HG03342 (cell line): ENCODE measurements at regions not wholly inside any gene's neighbourhood (a gene's known extent, or its start where the extent isn't known, plus 50 kb on each side); places are given as distances from the start of the nearest gene placed in this dataset.
"Not testable (repeated sequence)": the region's sequence is repeated elsewhere in the genome, so short reads cannot be mapped to it uniquely, and the experiment has no call there.

Experiments used
- ATAC-seq: cut with Tn5 transposase; IDR thresholded peaks from one replicate; pipeline ENCODE4 v1.9.1; 2021; ENCODE audit warnings: mild to moderate bottlenecking, moderate library complexity; ENCODE audit not compliant: unreplicated experiment

DNA sequence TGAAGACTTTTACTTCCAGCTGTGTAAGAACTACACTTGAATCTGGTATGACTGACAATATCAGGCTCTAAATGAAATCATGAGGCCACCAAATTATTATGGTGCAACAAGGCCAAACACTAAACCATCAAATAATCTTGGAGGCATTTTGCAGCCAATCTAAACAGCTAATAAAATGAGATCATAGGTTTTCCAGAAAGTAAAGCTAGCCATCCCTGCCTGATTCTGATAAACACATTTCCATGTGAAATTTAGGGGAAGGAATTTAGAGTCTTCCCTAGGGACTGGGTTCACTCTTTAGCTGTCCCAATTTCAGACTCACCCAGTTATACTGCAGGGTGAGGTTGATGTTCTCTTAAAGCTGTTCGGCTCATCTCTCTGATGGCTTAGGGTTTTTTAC, 190.3 kb upstream of the TMEM196 start:
- ATAC-seq, result no peak

DNA sequence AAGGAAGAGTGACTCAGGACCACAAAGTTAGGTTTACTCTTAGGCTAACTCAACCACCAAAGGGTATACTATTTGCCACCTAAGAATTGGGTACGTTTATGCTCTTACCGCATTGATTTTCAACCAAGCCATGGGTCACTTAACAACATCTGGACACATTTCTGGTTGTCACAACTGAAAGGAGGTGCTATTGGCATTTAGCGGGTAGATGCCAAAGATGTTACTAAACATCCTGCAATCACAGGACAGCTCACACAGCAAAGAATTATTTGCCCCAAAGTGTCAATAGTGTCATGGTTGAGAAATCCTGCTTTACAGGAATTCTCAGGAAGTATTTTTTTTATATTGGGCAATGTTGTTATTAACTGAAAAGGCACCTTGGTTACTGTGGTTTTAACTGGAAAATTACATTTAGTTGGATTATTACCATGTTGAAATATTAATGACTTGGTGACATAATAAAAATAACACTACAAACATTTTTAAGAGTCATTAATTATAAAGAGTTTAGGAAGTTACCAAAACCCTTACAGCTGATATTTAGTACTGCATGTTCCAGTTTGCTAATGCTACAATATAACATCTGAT, 185.0 kb upstream of the TMEM196 start:
- ATAC-seq, result no peak

DNA sequence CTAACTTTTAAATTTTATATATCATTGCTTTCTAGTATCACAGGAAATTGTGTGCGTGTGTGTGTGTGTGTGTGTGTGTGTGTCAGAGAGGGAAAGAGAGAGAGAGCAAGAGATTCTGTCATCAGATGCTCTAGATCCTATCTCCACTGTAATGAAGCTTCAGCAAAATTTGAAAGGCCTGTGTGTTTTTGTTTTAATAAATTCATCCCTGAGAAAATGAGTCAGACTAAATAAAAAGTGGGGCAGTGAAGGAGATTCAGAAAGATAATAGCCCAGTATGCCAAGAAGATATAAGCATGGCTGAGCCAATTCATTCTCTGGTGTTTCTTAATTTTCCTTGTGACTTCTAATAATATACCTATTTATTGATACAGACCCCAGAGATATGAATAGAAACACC, 184.2 kb upstream of the TMEM196 start:
- ATAC-seq, result no peak

DNA sequence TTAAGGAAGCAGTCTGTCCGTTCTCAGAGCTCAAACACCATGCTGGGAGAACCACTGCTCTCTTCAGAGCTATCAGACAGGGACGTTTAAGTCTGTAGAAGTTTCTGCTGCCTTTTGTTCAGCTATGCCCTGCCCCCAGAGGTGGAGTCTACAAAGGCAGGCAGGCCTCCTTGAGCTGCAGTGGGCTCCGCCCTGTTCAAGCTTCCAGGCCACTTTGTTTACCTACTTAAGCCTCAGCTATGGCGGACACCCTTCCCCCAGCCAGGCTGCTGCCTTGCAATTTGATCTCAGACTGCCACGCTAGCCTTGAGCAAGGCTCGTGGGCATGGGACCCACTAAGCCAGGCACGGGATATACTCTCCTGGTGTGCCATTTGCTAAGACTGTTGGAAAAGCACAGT, 180.7 kb upstream of the TMEM196 start:
- ATAC-seq, result not testable (repeated sequence)

DNA sequence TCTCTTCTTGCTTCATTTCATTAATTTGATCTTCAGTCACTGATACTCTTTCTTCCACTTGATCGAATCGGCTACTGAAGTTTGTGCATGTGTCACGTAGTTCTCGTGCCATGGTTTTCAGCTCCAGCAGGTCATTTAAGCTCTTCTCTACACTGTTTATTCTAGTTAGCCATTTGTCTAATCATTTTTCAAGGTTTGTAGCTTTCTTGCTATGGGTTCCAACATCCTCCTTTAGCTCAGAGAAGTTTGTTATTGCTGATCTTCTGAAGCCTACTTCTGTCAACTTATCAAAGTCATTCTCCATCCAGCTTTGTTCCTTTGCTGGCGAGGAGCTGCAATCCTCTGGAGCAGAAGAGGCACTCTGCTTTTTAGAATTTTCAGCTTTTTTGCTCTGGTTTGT, 180.0 kb upstream of the TMEM196 start:
- not testable (repeated sequence) for ATAC-seq

DNA sequence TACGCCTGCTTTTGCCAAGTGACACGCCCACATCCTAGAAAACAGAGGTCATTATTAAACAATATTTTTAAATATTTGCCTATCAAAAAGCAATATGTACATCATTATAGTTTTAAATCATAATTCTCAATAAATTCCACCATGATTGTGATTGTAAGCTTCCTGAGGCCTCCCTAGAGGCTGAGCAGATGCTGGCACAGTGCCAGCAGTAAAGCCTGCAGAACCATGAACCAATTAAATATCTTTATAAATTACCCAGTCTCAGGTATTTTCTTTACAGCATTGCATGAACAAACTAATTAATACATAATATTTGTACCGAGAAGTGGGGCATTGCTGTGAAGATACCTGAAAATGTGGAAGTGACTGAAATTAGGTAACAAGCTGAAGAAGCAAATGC, 174.7 kb upstream of the TMEM196 start:
- no peak for ATAC-seq

DNA sequence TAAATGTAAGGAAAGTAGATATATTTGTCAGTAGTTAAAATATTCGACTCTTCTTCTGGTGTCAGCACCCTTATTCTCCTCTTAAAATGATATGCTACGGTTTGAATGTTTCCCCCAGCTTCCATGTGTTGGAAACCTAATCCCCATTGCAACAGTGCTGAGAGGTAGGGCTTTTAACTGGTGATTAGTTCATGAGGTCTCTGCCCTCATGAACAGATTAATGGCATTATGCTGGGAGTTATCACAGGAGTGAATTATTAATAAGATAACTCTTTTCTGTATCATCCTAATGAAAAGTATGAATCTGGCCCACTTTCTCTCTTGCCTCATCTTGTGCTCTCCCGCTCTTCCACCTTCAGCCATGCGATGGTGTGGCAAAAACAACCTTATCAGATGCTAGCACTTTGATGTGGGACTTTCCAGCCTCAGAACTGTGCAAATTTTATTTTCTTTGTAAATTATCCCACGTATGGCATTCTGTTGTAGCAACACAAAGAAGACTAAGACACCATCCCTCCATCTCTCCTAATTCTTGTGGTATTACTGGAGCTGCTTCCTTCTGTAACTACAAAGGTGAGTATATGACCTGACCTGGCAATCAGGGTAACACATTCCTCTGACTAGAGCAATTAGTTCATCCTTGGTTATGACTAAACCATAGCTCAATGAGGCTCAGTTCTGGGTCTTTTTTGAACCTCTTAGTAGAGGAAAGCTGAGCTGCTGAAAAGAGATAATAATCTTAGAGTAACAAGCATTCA, 171.1 kb upstream of the TMEM196 start:
- ATAC-seq, result no peak

DNA sequence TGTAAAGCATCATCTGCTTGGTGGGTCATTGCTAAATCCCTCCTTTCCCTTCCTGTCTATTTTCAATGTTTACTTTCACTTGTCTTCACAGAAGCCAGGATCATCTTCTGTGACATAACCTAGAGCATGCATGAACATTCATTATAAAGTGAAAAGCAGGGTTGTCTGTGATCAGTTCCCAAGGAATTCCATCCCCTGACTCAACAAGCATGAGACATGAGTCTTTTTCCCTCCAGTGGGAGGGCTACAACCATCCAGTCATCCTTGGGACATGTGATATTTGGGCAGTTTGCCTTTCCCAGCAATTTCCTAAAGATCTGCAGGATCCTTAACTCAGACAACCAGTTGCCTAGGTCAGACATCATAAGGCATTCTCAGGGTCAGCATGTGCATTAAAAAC, 166.3 kb upstream of the TMEM196 start:
- no peak for ATAC-seq

DNA sequence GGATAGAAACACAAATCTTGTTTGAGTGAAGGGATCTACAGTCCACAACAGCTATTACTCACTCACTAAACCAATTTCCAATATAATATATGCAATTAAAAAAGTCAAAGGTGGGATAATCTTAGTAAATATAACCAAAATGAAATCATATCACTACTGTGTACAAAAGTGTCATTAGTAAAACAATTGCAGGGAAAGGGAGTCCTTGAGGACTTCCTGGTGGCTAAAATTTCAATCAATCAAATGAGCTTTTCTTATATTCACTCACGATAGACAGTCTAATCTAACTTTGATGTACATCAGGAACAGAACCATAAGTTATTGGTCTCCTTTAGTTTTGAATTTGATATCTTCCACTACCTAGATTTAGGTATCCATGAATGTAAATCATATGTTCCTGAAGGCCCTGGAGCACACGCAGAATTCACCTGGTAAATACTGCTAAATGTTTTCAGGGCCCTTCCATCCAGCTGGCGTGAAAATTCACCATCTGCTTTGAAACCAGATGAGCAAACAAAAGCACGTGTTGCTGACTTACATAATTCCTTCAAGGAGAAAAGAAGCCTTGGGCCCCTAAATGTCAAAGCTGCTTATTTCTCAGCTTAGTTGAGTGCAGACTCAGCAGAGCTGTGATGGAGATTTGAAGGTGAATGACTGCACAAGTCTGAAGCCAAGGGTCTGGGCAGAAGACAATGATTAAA, 159.3 kb upstream of the TMEM196 start:
- ATAC-seq, result no peak

DNA sequence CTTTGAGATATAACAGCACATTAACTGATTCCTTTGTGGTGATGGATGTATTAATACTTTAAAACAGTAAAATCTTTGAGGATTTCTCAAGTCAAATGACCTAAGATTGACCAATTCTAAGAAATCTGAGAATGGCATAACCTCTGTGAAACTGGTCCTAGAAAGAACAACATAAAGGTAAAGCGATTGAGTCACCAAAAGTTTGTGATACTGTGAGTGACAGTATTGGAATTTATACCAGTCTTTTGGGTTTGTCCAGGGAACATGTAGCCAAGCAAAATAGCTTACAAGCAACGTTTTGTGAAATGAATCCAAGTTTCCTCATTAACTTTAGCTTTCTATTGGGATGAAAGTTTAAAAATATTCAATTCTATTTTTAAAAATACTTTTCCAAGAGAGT, 157.4 kb upstream of the TMEM196 start:
- ATAC-seq, result no peak

DNA sequence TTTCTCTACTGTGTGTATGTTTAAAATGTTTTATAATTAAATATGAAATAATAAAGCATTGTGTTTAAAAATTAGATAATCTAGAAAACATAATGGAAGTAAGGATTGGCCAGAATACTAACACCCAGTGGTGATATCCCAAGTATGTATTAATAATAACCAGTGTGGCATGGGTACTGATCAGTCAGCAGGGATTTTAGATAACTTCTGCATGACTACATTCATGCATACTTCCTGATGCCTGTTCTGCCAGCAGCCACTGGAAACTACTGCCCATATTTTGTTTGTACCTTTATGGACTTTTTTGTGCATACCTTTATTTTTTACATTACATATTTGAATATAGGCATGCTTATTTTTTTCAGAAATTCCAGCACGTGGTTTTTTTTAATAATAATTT, 156.6 kb upstream of the TMEM196 start:
- no peak for ATAC-seq

DNA sequence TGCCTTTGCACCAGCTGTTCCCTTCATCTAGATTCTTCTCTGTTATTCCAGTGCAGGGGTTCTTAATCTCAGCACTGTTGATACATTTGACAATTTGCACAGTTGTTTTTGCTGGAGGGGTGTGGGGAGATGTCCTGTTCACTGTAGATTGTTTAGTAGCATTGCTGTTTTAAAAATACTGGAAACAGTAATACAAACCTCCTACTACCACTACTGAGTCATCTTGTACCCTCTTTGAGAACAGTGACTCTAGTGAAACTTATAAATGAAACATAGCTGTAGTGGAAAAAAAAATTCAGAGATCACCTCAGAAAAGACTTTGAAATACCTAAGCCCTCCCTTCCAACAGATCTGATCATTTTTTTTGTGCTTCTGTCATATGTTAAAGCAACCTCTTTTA, 154.8 kb upstream of the TMEM196 start:
- peak; percentile 87 for ATAC-seq

DNA sequence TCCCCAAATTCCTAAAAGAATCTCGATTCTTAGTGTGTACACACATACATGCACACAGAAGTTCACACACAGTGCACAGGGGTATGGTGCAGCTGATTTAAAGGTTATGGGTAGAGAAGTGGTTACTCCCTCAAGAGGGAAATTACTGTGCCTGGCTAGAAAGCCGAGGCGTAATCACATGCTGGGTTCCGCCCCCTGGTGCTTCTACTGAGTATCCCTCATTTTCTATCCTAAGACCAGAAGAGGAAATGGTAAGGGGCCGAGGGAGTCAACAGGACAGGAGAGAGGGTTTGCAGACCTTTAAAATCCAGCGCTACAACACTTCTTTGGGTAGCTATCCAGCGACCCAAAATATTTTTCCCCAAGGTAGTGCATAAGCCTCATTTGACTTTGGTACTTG, 147.3 kb upstream of the TMEM196 start:
- no peak for ATAC-seq

DNA sequence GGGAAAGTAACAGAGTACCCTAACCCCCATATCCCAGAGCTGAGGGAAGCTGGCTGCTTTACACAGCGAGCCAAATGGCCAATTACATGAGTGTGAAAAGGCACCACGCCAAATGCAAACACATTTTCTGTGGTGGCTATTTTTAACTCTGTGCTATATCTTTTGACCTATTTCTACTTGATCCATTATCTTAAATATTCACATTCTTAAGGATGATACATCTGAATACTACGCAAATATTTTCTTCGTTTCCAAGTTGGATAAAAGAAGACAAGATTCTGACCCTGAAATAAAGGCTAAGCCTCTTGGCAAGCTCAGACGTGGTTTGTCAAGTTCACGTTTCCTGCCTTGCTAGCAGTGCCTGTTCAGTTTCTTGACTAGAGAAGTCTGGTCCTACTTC, 146.7 kb upstream of the TMEM196 start:
- no peak for ATAC-seq

DNA sequence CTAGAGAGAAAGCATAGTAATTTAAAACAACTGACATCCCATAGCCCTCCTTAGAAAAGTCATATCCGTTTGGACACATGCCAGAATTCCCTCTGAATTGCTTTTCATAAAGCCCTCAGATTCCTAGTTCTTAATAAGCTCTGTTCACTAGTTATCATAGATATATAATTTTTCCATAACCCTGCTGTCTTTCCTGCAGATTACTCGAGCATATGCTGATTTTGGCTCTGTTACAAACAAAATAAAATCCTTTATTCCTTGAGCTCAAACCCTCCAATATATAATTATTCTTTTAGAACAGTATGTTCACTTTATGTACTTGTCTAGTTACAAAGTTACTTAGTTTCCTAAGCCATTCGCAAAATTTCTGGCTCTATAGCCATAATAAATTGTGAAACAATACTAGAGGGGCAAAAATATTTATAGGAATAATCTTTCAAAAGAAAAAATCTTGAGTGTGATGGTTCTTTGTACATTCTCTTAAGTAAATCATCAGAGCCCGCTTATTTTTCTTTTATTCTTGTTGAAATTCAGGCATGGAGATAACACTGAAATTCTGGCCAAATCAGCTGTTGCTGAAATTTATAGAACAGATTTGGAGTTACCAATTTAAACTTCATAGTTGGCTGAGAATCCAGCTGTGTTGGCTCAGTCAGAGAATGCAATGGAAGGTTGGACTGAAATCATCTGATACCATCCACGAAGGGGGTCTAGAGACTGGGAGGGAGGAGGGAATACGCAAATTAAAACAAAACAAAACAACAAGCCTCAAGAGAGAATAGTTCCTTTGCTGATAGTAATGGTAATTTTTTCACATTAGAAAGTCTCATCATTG, 146.1 kb upstream of the TMEM196 start:
- ATAC-seq, result no peak

DNA sequence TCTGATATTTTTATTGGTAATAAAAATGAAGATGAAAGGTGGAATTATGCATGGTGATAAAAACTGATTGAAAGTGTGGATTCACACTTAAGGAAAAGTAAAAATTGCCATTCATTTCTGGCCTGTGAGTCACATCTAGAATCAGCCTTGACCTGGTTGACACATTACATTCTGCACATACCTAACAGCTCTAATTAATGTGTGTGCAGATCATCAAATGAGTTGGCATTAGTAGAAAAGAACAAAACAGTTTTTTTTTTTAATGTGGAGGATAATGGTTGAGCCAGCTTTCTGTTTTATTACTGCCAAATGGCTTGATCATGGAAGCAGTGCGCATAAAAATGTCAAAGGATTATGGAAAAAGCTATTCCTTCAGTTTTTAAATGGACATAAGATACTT, 142.6 kb upstream of the TMEM196 start:
- no peak for ATAC-seq

DNA sequence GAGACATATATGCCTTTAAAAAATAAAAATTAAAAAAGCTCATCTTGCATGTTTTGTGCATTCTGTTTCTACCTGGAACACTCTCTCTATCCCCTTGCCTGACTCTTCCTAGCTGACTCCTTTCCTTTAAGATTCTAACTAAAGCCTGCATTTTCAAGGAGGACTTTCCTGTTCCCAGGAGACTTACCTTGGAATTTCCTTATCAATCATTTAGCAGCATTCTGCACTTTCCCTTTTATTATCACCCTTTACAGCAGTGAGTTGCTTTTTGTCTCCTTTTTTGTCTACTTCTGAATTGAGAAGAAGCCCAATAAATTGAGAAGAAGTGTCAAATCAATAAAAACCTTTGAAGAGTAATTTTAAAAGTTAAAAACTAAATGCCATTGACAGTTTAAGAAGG, 142.2 kb upstream of the TMEM196 start:
- ATAC-seq, result no peak

DNA sequence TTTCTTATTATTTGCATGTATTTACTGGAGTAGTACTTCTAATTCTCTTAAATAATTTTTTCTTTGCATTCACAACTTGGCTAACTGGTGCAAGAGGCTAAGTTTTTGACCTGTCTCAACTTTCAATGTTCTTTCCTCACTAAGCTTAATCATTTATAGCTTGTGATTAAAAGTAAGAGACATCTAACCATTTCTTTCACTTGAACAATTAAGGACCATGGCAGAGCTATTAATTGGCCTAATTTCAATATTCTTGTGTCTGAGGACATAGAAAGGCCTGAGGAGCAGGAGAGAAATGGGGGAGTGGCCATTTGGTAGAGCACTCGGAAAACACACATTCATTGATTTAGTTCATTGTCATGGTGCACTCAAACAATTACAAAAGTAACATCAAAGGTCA, 141.4 kb upstream of the TMEM196 start:
- no peak for ATAC-seq

DNA sequence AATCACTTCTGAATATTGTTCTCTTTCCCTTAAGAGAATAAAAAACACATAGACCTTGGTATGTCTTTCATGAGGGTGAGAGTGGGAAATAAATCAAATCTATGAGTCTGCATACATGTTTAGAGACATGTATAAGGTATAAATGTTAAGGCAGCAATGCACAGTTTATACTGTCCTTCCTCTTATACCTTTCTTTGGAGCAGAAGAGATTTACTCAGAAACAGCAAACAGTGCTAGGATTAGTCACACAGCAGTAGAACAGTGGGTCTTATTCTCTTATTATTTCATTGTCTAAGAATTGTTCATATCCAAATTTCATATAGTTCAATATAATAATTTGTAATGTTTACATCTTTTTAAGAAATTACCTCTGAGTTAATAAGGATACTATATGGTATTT, 126.7 kb upstream of the TMEM196 start:
- ATAC-seq, result no peak

DNA sequence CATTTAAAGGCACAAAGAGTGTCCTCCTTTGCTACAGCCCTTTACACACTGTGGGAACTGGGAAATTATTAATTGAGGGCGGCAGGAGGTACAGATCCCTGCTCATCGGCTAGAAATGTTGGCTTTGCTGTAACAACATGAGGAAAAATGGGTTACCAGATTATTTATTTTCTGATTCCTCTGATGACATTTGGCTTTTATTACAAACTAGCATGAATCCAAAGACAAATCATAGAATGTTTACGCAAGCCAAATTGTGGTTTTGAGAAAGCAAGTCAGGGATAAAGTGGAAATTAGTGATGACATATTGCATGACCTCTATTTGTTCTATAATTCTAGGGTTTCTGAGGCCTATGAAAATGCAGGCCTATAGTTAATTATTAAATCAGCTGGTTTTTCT, 126.1 kb upstream of the TMEM196 start:
- no peak for ATAC-seq

DNA sequence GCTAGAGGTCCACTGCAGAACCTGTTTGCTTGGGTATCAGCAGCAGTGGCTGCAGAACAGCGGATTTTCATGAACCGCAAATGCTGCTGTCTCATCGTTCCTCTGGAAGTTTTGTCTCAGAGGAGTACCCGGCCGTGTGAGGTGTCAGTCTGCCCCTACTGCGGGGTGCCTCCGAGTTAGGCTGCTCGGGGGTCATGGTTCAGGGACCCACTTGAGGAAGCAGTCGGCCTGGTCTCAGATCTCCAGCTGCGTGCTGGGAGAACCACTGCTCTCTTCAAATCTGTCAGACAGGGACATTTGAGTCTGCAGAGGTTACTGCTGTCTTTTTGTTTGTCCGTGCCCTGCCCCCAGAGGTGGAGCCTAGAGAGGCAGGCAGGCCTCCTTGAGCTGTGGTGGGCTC, 109.5 kb upstream of the TMEM196 start:
- not testable (repeated sequence) for ATAC-seq
